ENCODE measurements at regions not wholly inside any gene's neighbourhood (a gene's known extent, or its start where the extent isn't known, plus 50 kb on each side); places are given as distances from the start of the nearest gene placed in this dataset.

GRCh38 chr6:25170640-25171039, 108.5 kb upstream of the CARMIL1 start:
- Histone ChIP-seq H3K4me3 (ENCODE audit: insufficient read depth, low read depth, low read length) (no peak overlapping the region), H3K27me3 (ENCODE audit: control insufficient read depth, insufficient read depth, low read length) (no peaks in the 10 kb centered on the region), H3K36me3 (replicated peaks; ENCODE audit: control insufficient read depth, insufficient read depth, low read length) (no peaks in the 10 kb centered on the region)
- DNase-seq: no peak

GRCh38 chr6:25171301-25171700, 107.9 kb upstream of the CARMIL1 start:
- DNase-seq: no peak
- no peaks in the 10 kb centered on the region for H3K27me3 ChIP-seq (ENCODE audit: control insufficient read depth, insufficient read depth, low read length)
- no peaks in the 10 kb centered on the region for H3K36me3 ChIP-seq (replicated peaks; ENCODE audit: control insufficient read depth, insufficient read depth, low read length)
- H3K4me3 ChIP-seq (ENCODE audit: insufficient read depth, low read depth, low read length): no peak overlapping the region

DNA sequence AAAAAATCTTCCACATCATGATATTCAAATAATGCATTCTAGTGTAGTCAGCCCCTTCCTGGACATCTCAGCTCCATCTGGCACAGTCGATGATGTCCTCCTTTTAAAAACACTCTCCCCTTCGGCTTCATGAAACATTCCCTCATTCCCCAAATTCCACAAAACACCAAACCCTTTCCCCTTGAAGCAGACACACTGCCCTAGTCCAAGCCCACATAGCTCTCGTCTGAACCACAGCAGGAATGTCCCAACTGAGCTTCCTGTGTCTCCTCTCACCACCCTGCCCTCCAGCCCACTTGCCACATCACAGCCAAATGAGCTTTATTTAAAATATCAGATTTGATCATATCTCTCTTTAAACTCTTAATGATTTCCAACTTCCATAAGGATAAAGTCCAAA, 106.4 kb upstream of the CARMIL1 start:
- no peak overlapping the region for H3K4me3 ChIP-seq (ENCODE audit: insufficient read depth, low read depth, low read length)
- DNase-seq: no peak
- no peaks in the 10 kb centered on the region for H3K36me3 ChIP-seq (replicated peaks; ENCODE audit: control insufficient read depth, insufficient read depth, low read length)
- H3K27me3 ChIP-seq (ENCODE audit: control insufficient read depth, insufficient read depth, low read length): no peaks in the 10 kb centered on the region

GRCh38 chr6:25173246-25173645, 105.9 kb upstream of the CARMIL1 start:
- H3K36me3 ChIP-seq (replicated peaks; ENCODE audit: control insufficient read depth, insufficient read depth, low read length): no peaks in the 10 kb centered on the region
- DNase-seq: no peak
- H3K27me3 ChIP-seq (ENCODE audit: control insufficient read depth, insufficient read depth, low read length): no peaks in the 10 kb centered on the region
- H3K4me3 ChIP-seq (ENCODE audit: insufficient read depth, low read depth, low read length): no peak overlapping the region

- DNase-seq: no peak
- no peak overlapping the region for H3K4me3 ChIP-seq (ENCODE audit: insufficient read depth, low read depth, low read length)
- H3K27me3 ChIP-seq (ENCODE audit: control insufficient read depth, insufficient read depth, low read length): no peaks in the 10 kb centered on the region
- no peaks in the 10 kb centered on the region for H3K36me3 ChIP-seq (replicated peaks; ENCODE audit: control insufficient read depth, insufficient read depth, low read length)
Measured at GRCh38 chr6:25173951-25174474, 105.2 kb upstream of the CARMIL1 start.

DNA sequence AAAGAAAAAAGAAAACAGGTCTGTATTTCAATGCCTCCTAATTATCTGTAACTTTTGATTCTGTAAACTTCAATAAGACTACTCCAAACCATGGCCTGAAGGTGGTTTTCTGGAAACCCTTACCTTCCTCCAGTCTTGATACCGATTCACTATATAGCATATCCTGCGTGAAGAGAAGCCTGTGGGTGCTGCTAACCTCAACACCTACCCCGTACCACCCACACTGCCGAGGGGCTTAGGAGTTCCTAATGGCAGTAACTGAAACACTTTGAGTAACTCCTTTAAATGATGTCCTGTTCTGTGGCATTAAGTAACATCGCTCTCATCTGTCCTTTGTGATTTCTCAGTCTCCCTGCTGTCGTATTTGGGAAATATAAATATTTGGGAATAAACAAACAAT, 104.5 kb upstream of the CARMIL1 start:
- DNase-seq: no peak
- Histone ChIP-seq H3K4me3 (ENCODE audit: insufficient read depth, low read depth, low read length) (no peak overlapping the region), H3K27me3 (ENCODE audit: control insufficient read depth, insufficient read depth, low read length) (no peaks in the 10 kb centered on the region)

GRCh38 chr6:25175196-25175595, 104.0 kb upstream of the CARMIL1 start:
- no peak for DNase-seq
- Histone ChIP-seq H3K27me3 (ENCODE audit: control insufficient read depth, insufficient read depth, low read length) (no peaks in the 10 kb centered on the region), H3K4me3 (ENCODE audit: insufficient read depth, low read depth, low read length) (no peak overlapping the region), H3K36me3 (replicated peaks; ENCODE audit: control insufficient read depth, insufficient read depth, low read length) (no peaks in the 10 kb centered on the region)

More for the DNA sequence above, 104.5 kb upstream of the CARMIL1 start:
- H3K36me3 ChIP-seq (replicated peaks; ENCODE audit: control insufficient read depth, insufficient read depth, low read length): no peaks in the 10 kb centered on the region

- H3K4me3 ChIP-seq (ENCODE audit: insufficient read depth, low read depth, low read length): no peak overlapping the region
- no peaks in the 10 kb centered on the region for H3K27me3 ChIP-seq (ENCODE audit: control insufficient read depth, insufficient read depth, low read length)
- no peak for DNase-seq
- no peaks in the 10 kb centered on the region for H3K36me3 ChIP-seq (replicated peaks; ENCODE audit: control insufficient read depth, insufficient read depth, low read length)
Measured at GRCh38 chr6:25175681-25176080, 103.5 kb upstream of the CARMIL1 start.

DNA sequence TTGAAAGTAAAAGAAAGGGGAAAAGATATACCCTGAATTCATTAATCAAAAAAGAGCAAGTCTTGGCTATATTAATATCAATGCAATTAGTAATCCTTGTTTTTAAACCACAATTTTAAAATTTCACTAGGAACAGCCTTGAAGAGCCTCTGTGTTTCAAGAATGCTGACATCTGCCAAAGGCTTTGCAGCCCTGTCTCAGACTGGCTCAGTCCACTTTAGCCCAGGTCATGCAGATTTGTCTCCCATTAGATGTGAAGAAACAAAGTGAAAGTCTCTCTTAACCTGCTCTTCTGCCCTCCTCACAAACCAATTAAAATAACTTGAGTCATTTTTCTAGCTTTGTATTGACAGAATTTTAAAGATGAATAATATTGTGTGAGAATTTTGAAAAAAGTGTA, 102.7 kb upstream of the CARMIL1 start:
- DNase-seq: no peak
- H3K4me3 ChIP-seq (ENCODE audit: insufficient read depth, low read depth, low read length): no peak overlapping the region
- no peaks in the 10 kb centered on the region for H3K36me3 ChIP-seq (replicated peaks; ENCODE audit: control insufficient read depth, insufficient read depth, low read length)
- H3K27me3 ChIP-seq (ENCODE audit: control insufficient read depth, insufficient read depth, low read length): no peaks in the 10 kb centered on the region

GRCh38 chr6:25177500-25178028, 101.6 kb upstream of the CARMIL1 start:
- H3K36me3 ChIP-seq (replicated peaks; ENCODE audit: control insufficient read depth, insufficient read depth, low read length): no peaks in the 10 kb centered on the region
- H3K4me3 ChIP-seq (ENCODE audit: insufficient read depth, low read depth, low read length): no peak overlapping the region
- DNase-seq: no peak
- no peaks in the 10 kb centered on the region for H3K27me3 ChIP-seq (ENCODE audit: control insufficient read depth, insufficient read depth, low read length)

- no peak overlapping the region for H3K4me3 ChIP-seq (ENCODE audit: insufficient read depth, low read depth, low read length)
- H3K27me3 ChIP-seq (ENCODE audit: control insufficient read depth, insufficient read depth, low read length): no peaks in the 10 kb centered on the region
- DNase-seq: no peak
- no peaks in the 10 kb centered on the region for H3K36me3 ChIP-seq (replicated peaks; ENCODE audit: control insufficient read depth, insufficient read depth, low read length)
Measured at GRCh38 chr6:25178336-25179035, 100.7 kb upstream of the CARMIL1 start.

DNA sequence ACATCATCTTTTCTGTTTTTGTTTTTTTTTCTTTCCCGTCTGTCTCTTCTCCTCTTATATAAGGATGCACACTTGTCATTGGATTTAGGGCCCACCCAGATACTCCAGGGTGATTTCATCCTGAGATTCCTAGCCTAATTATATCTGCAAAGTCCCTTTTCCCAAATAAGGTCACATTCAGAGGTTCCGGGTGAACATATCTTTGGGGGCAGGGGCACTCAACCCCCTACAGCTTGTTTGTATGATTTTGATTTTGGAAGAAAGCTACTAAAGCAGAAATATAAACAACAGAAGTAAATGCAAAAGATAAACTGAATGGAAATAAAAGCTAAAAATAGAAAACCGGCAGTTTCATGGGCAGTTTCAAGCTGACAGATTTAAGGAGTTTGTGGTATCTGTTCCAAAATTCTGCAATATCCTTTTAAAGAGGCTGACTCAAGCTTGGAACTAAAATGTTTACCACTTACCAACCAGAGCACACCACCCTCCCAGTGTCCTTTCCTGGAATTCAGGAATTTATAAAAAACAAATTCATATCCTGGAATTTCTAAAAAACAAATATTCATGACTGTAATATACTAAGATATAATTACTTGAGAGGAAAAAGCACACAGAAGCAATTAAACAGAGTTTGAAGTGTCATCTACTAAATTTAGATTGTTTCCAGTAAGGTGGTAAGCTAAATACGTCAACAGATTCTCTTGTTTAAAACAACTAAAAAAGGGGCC, 100.0 kb upstream of the CARMIL1 start:
- H3K27me3 ChIP-seq (ENCODE audit: control insufficient read depth, insufficient read depth, low read length): no peaks in the 10 kb centered on the region
- DNase-seq: no peak
- H3K4me3 ChIP-seq (ENCODE audit: insufficient read depth, low read depth, low read length): no peak overlapping the region
- no peaks in the 10 kb centered on the region for H3K36me3 ChIP-seq (replicated peaks; ENCODE audit: control insufficient read depth, insufficient read depth, low read length)

GRCh38 chr6:25180630-25181349, 98.4 kb upstream of the CARMIL1 start:
- H3K27me3 ChIP-seq (ENCODE audit: control insufficient read depth, insufficient read depth, low read length): no peaks in the 10 kb centered on the region
- no peaks in the 10 kb centered on the region for H3K36me3 ChIP-seq (replicated peaks; ENCODE audit: control insufficient read depth, insufficient read depth, low read length)
- peak; percentile 24 for DNase-seq
- H3K4me3 ChIP-seq (ENCODE audit: insufficient read depth, low read depth, low read length): no peak overlapping the region

DNA sequence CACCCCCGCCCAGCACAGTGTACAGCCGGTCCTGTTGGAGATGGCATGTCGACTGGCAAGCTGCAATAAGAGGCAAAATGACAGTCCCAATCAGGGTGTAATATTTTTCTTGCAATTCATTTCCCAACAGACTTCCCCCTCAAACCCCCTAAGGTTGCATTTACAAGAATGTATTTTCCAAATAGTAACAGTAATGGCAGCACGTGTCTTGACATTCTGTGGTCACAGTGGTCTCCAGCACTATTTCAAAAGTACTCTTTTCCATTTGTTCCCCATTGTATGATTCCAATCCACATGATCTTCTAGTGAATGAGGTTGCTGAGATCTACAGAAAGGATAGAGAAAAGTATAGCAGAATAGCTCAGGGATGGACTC, 97.8 kb upstream of the CARMIL1 start:
- no peak for DNase-seq
- H3K4me3 ChIP-seq (ENCODE audit: insufficient read depth, low read depth, low read length): no peak overlapping the region
- H3K27me3 ChIP-seq (ENCODE audit: control insufficient read depth, insufficient read depth, low read length): no peaks in the 10 kb centered on the region

DNA sequence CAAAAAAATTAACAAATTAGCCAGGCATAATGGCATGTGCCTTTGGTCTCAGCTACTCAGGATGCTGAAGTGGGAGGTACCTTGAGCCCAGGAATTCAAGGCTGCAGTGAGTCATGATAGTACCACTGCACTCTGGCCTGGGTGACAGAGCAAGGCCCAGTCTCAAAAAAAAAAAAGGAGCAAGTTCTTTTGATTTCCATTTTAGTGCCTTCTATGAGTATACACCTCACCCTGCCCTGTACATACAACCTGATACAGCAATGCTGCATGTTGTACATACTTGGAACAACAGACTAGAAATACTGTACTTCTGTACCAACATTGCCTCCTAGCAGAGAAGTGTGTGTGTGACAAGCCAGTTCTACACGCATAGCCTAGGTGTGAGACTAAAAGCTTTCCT, 97.3 kb upstream of the CARMIL1 start:
- no peak for DNase-seq
- Histone ChIP-seq H3K4me3 (ENCODE audit: insufficient read depth, low read depth, low read length) (no peak overlapping the region), H3K36me3 (replicated peaks; ENCODE audit: control insufficient read depth, insufficient read depth, low read length) (no peaks in the 10 kb centered on the region), H3K27me3 (ENCODE audit: control insufficient read depth, insufficient read depth, low read length) (no peaks in the 10 kb centered on the region)

More for the DNA sequence above, 97.8 kb upstream of the CARMIL1 start:
- no peaks in the 10 kb centered on the region for H3K36me3 ChIP-seq (replicated peaks; ENCODE audit: control insufficient read depth, insufficient read depth, low read length)
